HG03565 (cell line): ENCODE measurements at regions not wholly inside any gene's neighbourhood (a gene's known extent, or its start where the extent isn't known, plus 50 kb on each side); places are given as distances from the start of the nearest gene placed in this dataset.

Experiments used
- ATAC-seq: cut with Tn5 transposase; IDR thresholded peaks from one replicate; pipeline ENCODE4 v1.9.1; 2021; ENCODE audit warnings: mild to moderate bottlenecking, moderate library complexity; ENCODE audit not compliant: unreplicated experiment

- no peak for ATAC-seq
Observed at GRCh38 chr1:194133152-194133551, 946.7 kb upstream of the B3GALT2 start.

- ATAC-seq = no peak
Observed at GRCh38 chr1:194118086-194118485, 931.7 kb upstream of the B3GALT2 start.

GRCh38 chr1:194117582-194117981 lies 931.2 kb upstream of the B3GALT2 start:
- ATAC-seq = no peak

DNA sequence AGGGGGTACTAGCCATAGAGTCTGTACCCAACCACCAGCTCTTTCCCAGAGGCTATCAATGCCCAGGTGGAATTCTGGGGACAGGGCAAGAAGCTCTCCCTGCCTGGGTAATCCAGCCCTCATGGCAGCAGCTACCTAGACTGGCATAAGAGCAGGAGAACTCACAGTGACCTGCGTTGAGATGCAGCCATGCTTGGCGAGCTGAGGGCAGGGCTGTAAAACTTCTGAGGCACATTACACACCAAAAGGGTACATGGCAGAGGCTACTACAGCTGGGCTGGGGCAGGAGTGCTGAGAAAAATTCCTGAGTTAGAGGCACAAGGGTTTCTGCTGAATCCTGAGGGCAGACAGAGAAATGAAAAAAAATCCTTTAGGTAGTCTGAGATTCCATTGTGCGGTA lies 927.9 kb upstream of the B3GALT2 start:
- no peak for ATAC-seq

DNA sequence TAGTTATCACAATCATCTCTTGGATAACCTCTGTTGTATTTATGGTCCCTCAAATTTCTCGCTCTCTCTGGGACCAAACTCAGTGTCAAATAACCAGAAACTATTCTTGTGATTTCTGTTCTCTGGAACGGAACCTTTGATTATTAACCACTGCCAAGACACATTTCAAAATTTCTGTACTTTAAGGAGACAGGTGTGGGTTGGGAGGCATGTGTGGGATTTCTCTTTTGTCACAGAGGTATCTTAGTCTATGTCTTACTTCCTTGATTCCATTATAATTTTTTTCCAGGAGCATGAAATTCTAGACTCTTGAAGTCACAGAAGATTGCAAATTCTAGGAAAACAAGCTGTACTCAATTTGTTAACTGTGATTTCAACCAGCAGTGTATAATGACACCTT lies 919.0 kb upstream of the B3GALT2 start:
- ATAC-seq = no peak

GRCh38 chr1:194104247-194104844 lies 917.9 kb upstream of the B3GALT2 start:
- ATAC-seq = no peak

- no peak for ATAC-seq
Observed at GRCh38 chr1:194103516-194104246, 917.3 kb upstream of the B3GALT2 start.

- no peak for ATAC-seq
Observed at GRCh38 chr1:194103101-194103500, 916.7 kb upstream of the B3GALT2 start.

DNA sequence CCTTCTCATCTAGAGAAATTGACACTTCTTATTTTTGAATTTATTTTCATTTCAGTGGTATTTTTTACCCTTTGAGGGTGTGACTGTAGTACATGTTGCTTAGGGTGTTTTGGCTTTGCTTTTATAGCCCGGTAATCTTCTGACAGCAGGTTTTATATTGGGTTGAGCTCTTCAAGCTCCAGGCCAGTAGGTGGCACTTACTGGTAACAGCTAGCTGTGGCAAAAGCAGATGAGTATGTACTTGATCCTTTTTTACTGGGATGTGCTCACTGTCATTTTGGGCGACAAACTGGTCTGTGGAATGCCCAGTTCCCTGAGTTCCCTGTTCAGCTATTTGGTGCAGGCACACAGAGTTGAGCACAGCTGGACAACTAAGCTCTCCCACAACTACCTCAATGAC lies 916.2 kb upstream of the B3GALT2 start:
- no peak for ATAC-seq

GRCh38 chr1:194084755-194085154 lies 898.3 kb upstream of the B3GALT2 start:
- ATAC-seq = peak; percentile 39

DNA sequence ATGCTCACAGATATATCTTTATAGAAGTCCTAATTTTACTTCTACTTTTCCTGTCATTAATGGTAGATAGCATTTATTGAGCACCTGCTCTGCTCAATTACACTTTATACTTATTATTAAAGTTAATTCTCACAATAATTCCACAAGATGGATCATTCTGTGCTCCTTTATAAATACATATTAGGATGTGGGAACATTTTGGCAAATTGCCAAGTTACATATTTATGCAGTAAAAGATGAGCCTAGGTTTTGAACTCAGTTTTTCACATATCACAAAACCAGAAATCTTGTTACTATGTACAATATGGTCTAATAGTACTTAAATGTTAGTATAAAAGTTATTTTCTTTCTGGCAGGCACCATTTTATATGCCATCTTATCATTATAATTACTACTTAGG lies 895.0 kb upstream of the B3GALT2 start:
- no peak for ATAC-seq

DNA sequence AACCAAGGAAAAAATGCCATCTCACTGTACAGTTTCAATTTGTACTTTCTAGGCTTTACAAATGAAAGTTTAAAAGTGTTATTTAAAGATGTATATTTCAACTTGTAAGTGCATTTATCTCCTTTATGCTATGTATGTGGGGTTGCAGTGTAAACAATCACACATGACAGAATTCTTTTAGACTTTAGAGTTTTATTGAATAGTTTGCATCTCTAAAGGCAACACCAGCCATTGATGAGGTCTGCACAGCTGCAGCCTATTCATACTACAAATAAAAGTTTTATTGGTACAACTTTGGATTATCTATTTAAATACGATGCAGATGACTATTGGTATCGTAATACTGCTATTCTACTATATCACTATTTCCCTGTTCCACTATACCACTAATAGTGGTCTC lies 894.4 kb upstream of the B3GALT2 start:
- ATAC-seq = no peak

DNA sequence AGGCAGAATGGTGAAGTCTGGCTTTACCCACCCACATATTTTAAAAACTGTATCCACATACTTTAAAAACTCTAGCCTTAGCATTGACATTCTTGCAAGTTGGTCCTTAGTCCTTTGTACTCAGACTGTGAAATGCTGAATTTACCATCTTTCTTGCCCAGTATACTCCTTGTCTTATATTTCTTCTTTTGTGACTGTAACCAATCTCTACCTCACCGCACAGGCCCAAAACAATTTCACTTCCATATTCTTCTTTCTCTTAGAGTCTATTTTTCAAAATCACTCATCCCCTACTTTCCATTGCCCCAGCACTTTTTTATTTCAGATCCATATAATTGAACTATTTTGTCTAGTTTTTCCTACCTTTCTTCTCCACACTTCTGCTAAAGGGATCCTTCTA lies 892.4 kb upstream of the B3GALT2 start:
- ATAC-seq = peak; percentile 63

DNA sequence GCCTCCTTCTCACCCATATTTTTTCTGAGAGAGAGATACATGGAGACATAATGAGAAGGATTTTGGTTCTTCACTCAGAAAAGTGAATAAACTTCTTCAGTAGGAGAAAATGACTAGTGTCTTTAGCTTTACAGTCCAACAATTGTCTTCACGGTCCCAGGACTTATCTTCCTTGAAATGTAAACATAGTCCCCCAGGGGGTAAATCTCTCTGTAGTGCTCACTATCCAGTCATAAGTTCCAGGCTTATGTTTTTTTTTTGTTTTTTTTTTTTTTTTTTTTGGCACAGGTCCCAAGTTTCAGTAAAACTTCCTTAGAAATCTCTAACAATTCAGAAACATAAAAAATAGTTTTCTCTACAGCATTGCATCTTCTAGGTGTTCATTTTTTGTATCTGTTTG lies 890.2 kb upstream of the B3GALT2 start:
- no peak for ATAC-seq

GRCh38 chr1:194073833-194074232 lies 887.4 kb upstream of the B3GALT2 start:
- ATAC-seq = no peak

DNA sequence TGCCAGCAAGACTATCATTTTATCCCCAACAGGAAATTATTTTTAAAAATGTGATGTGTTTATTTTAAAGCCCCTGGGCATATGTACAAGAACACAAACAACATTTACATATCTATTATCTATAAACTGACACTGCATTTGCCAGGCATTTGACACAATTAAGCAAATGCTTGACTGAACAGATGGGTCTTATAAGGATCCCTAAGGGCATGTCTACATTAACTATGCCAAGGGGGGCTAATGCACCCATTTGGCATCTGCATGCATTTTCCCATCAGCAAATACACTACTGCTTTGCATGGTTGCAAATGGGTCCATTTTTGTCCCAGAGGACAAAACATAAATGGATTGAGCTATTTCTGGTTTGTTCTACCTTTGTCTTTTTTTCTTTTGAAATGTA lies 884.8 kb upstream of the B3GALT2 start:
- no peak for ATAC-seq

DNA sequence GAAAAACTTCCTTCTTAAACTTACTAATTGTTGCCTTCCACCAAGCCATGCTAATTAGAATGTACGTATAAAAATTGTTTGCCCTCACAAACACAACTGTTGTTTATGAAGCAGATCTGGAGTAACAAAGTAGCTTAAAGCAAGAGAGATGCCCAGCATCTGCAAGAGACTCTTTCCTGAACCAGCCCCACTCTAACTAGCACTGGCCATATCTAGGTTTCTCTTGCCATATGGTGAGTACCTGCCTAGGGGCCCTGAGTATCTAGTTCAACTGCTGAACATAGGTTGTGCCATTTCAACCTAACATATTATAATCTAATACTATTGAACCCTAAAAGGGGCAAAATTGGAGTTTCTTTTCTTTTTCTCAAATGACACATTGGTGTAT lies 883.4 kb upstream of the B3GALT2 start:
- ATAC-seq = no peak

- ATAC-seq = no peak
Observed at GRCh38 chr1:194069168-194069830, 882.9 kb upstream of the B3GALT2 start.

GRCh38 chr1:194068446-194069167 lies 882.2 kb upstream of the B3GALT2 start:
- ATAC-seq = no peak

DNA sequence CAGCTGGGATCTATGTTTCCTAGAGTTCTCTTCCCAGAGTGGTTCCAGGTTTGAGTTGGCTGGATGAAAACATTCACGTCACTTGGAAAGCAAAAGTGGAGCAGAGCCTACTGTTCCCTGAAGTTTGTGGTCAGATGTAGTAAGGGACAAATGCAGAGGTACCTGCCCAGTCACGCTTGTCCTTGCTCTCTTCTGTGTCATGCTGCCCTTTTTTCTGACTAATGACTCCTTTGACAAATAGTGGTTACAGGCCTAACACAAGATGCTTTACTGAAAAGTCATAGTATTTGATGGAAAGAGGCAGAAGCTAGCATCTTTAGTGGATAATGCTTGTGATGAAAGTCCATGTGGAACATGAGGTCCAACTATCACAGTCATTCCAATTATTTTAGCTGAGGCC lies 881.4 kb upstream of the B3GALT2 start:
- no peak for ATAC-seq

DNA sequence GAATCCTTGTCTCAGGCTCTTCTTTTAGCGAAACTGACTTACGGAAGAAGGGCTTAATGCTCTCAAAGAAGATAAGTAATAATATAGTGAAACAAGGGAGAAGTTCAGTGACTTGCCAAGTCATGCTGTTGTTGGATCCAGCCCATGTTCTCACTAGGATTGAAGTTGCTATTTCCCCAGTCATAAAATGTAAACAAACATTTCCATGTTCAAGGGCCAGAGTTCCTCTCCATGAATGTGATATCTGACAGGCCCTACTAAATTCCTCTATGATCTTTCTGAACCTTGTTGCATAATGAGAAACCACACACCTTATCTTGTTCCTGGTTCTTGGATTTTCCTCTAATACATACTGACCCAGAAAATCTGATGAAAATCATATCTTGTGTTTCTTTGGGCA lies 876.5 kb upstream of the B3GALT2 start:
- no peak for ATAC-seq

DNA sequence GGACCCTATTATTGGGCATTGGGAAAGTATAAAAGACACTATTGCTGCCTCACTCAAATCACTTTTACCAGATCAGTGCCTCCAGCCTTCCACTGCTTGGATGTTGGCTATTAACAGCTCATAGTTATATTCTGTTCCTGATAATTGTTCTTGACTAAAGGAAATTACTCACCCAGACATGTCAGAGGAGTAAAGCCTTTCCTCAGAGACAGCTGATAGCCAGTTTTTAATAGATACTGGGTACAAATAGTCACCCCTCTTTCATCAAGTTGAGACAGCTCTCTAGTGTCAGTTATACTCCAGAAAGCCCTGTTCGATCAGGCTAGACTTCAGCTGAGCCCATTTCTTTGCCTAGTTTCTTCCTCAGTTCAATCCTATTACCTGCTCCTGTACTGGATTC lies 876.1 kb upstream of the B3GALT2 start:
- ATAC-seq = no peak
